HEK293T (cell line): ENCODE measurements at regions not wholly inside any gene's neighbourhood (a gene's known extent, or its start where the extent isn't known, plus 50 kb on each side); places are given as distances from the start of the nearest gene placed in this dataset.
A peak's percentile ranks its signal among the peaks of the same experiment; 100 is the strongest.

Source experiments
- CTCF ChIA-PET: fragments of 350-600 bp; formaldehyde crosslinking; extraction: SDS; loops from one replicate; lab custom pipeline; 2021; ENCODE audit warnings: antibody characterized with exemption, inconsistent platforms; lab: Yijun Ruan, JAX
- POLR2A ChIA-PET: fragments of 350-600 bp; formaldehyde crosslinking; extraction: SDS; loops from one replicate; lab custom pipeline; 2020; ENCODE audit warnings: antibody characterized with exemption, inconsistent platforms; lab: Yijun Ruan, JAX
- DNase-seq: peaks from one replicate; pipeline ENCODE4 v3.0.0; 2012; ENCODE audit warnings: mixed read lengths; ENCODE audit errors: extremely low spot score
- ARNT ChIP-seq: fragments of 450-650 bp; IDR thresholded peaks from 2 replicates; pipeline ENCODE4 v1.6.1; 2017; ENCODE audit warnings: mild to moderate bottlenecking
- BHLHE40 ChIP-seq: fragments of 450-650 bp; IDR thresholded peaks from 2 replicates; pipeline ENCODE4 v1.6.1; 2016; ENCODE audit warnings: mild to moderate bottlenecking, moderate library complexity, borderline replicate concordance
- CTBP1 ChIP-seq: fragments of 450-650 bp; IDR thresholded peaks from 2 replicates; pipeline ENCODE4 v1.6.1; 2016; ENCODE audit warnings: borderline replicate concordance
- ELF4 ChIP-seq: fragments of 450-650 bp; IDR thresholded peaks from 2 replicates; pipeline ENCODE4 v1.6.1; 2017; ENCODE audit warnings: antibody characterized with exemption
- FOXA1 ChIP-seq: fragments of 450-650 bp; IDR thresholded peaks from 2 replicates; pipeline ENCODE4 v1.6.1; 2016; ENCODE audit warnings: mild to moderate bottlenecking
- FOXK2 ChIP-seq: fragments of 450-650 bp; IDR thresholded peaks from 2 replicates; pipeline ENCODE4 v1.6.1; 2016; ENCODE audit warnings: mild to moderate bottlenecking
- FOXM1 ChIP-seq: fragments of 450-650 bp; IDR thresholded peaks from 2 replicates; pipeline ENCODE4 v1.6.1; 2017; ENCODE audit warnings: mild to moderate bottlenecking, borderline replicate concordance
- HDGF ChIP-seq: fragments of 450-650 bp; IDR thresholded peaks from 2 replicates; pipeline ENCODE4 v1.6.1; 2017; ENCODE audit warnings: antibody characterized with exemption, borderline replicate concordance
- L3MBTL2 ChIP-seq: fragments of 450-650 bp; conservative IDR thresholded peaks from 2 replicates; pipeline ENCODE4 v1.6.1; 2016; ENCODE audit warnings: mild to moderate bottlenecking
- LEF1 ChIP-seq: fragments of 450-650 bp; IDR thresholded peaks from 2 replicates; pipeline ENCODE4 v1.6.1; 2017; ENCODE audit warnings: mild to moderate bottlenecking, borderline replicate concordance
- NFRKB ChIP-seq: fragments of 450-650 bp; IDR thresholded peaks from 2 replicates; pipeline ENCODE4 v1.6.1; 2016; ENCODE audit warnings: mild to moderate bottlenecking, moderate library complexity
- PKNOX1 ChIP-seq: fragments of 450-650 bp; IDR thresholded peaks from 2 replicates; pipeline ENCODE4 v1.6.1; 2016
- SP1 ChIP-seq: fragments of 450-650 bp; IDR thresholded peaks from 2 replicates; pipeline ENCODE4 v1.6.1; 2017
- SUZ12 ChIP-seq: fragments of 450-650 bp; IDR thresholded peaks from 2 replicates; pipeline ENCODE4 v1.6.1; 2016; ENCODE audit warnings: mild to moderate bottlenecking
- TARDBP ChIP-seq: fragments of 450-650 bp; IDR thresholded peaks from 2 replicates; pipeline ENCODE4 v1.6.1; 2016
- ZNF384 ChIP-seq: fragments of 450-650 bp; IDR thresholded peaks from 2 replicates; pipeline ENCODE4 v1.6.1; 2016

GRCh38 chr2:226664140-226664539, 135.5 kb downstream of the IRS1 start:
- ChIA-PET CTCF (no interaction called here), POLR2A (no interaction called here)
- TF ChIP-seq FOXK2 (no peak), LEF1 (no peak), ELF4 (no peak), PKNOX1 (no peak), SP1 (no peak)
- no peak for DNase-seq

- ChIA-PET CTCF (no interaction called here), POLR2A (no interaction called here)
- no peak for DNase-seq
- TF ChIP-seq L3MBTL2 (peak; percentile 41), CTBP1 (no peak)
Measured at GRCh38 chr2:226661789-226662545, 137.7 kb downstream of the IRS1 start.

- TF ChIP-seq PKNOX1 (no peak), ZNF384 (no peak), ARNT (no peak), LEF1 (no peak)
- ChIA-PET POLR2A (no interaction called here), CTCF (no interaction called here)
- no peak for DNase-seq
Measured at GRCh38 chr2:226660526-226660925, 139.1 kb downstream of the IRS1 start.

GRCh38 chr2:226660124-226660523, 139.5 kb downstream of the IRS1 start:
- POLR2A ChIA-PET, result no interaction called here
- CTCF ChIA-PET, result no interaction called here
- DNase-seq, result no peak

GRCh38 chr2:226659410-226659809, 140.2 kb downstream of the IRS1 start:
- ChIA-PET POLR2A (no interaction called here), CTCF (no interaction called here)
- DNase-seq, result no peak
- no peak for TF ChIP-seq ZNF384

More at GRCh38 chr2:226660124-226660523, 139.5 kb downstream of the IRS1 start:
- no peak for TF ChIP-seq HDGF
- TF ChIP-seq L3MBTL2, result no peak
- no peak for TF ChIP-seq ELF4

- ChIA-PET CTCF (interaction anchor here (0.6 kb wide), 1 partner anchor 149 kb away, joined by 3 read pairs; no protein-coding TSS in a partner anchor), POLR2A (no interaction called here)
- TF ChIP-seq FOXM1 (no peak), ZNF384 (no peak), BHLHE40 (no peak), L3MBTL2 (no peak), SUZ12 (no peak), FOXA1 (no peak), ARNT (no peak), CTBP1 (no peak), HDGF (no peak), ELF4 (no peak), TARDBP (no peak), NFRKB (no peak), PKNOX1 (no peak)
- DNase-seq, result no peak
Measured at GRCh38 chr2:226658555-226658954, 141.1 kb downstream of the IRS1 start.

GRCh38 chr2:226657340-226658053, 142.1 kb downstream of the IRS1 start:
- DNase-seq, result no peak
- CTCF ChIA-PET, result no interaction called here
- POLR2A ChIA-PET, result no interaction called here
- no peak for TF ChIP-seq L3MBTL2
- no peak for TF ChIP-seq LEF1
- no peak for TF ChIP-seq SP1
- no peak for TF ChIP-seq HDGF
- no peak for TF ChIP-seq BHLHE40
- no peak for TF ChIP-seq FOXM1
- no peak for TF ChIP-seq TARDBP
- TF ChIP-seq PKNOX1, result no peak
- TF ChIP-seq SUZ12, result no peak
- no peak for TF ChIP-seq ZNF384
- no peak for TF ChIP-seq FOXK2
- no peak for TF ChIP-seq CTBP1
- no peak for TF ChIP-seq ELF4
- TF ChIP-seq NFRKB, result no peak
- TF ChIP-seq FOXA1, result no peak
- no peak for TF ChIP-seq ARNT
